Motor neuron (in vitro differentiated cells): ENCODE measurements at regions not wholly inside any gene's neighbourhood (a gene's known extent, or its start where the extent isn't known, plus 50 kb on each side); places are given as distances from the start of the nearest gene placed in this dataset.
A peak's percentile ranks its signal among the peaks of the same experiment; 100 is the strongest.

ENCODE experiments used
- ATAC-seq, 8 experiments: fragments of 200-7000 bp; cut with Tn5 transposase; replicated peaks in 6 of 8; 2 replicates each; pipeline ENCODE4 v1.8.0; 2021; ENCODE audit warnings: mild to moderate bottlenecking in 8 of 8, moderate library complexity in 8 of 8
- H3K27ac ChIP-seq, 2 donors: fragments of 250-450 bp; sonication (Bioruptor Pico); 2 replicates each; pipeline ENCODE4 v1.9.0; 2021; ENCODE audit warnings: antibody characterized with exemption in 2 of 2, mild to moderate bottlenecking in 2 of 2, moderate library complexity in 1 of 2
- H3K4me1 ChIP-seq, 2 donors: fragments of 250-450 bp; sonication (Bioruptor Pico); replicated peaks in 1 of 2; 2 replicates each; pipeline ENCODE4 v1.6.1; 2021; ENCODE audit warnings: antibody characterized with exemption in 2 of 2, mild to moderate bottlenecking in 2 of 2, moderate library complexity in 1 of 2
- H3K4me3 ChIP-seq, 5 donors: fragments of 250-450 bp; sonication (Bioruptor Pico); 2 replicates each; pipeline ENCODE4 v1.9.0; 2021; ENCODE audit warnings: antibody characterized with exemption in 5 of 5, mild to moderate bottlenecking in 5 of 5, moderate library complexity in 4 of 5
- WGBS, 10 experiments: fragments of 450-650 bp; shearing (Covaris generic); methylation state at CpG; one replicate each; pipeline ENCODE4 v1.0.0; 2022; 5-methylcytosine and 5-hydroxymethylcytosine counted together
- in situ Hi-C, 9 experiments: fragments of 400-800 bp; cut with MboI; loops; one replicate each; pipeline ENCODE4 v1.15.0; 2021; ENCODE audit warnings: low sequenced_read_pairs in 9 of 9, low pct_unique_long_range_greater_than_20kb in 2 of 9; ENCODE audit not compliant: unreplicated experiment in 9 of 9

- Histone ChIP-seq H3K4me1 (no peaks in the 10 kb centered on the region), H3K27ac (no peak overlapping the region), H3K4me3 (no peak overlapping the region)
- WGBS, 10 experiments = 0 to 64% (median 29%) methylated on average over 1 to 3 of the region's 3 CpGs; no CpG with 5 or more reads in 1 of the 10 experiments
- no peak for ATAC-seq
- in situ Hi-C loops = no loop called here
Observed at GRCh38 chr20:16939051-16939450, 190.9 kb downstream of the OTOR start.

- 0 to 40% (median 18%) methylated on average over 1 of the region's 1 CpG; no CpG with 5 or more reads in 6 of the 10 experiments for WGBS, 10 experiments
- ATAC-seq = no peak
- H3K4me1 ChIP-seq = no peaks in the 10 kb centered on the region
- H3K27ac ChIP-seq = no peak overlapping the region
- no peak overlapping the region for H3K4me3 ChIP-seq
- in situ Hi-C loops = no loop called here
Observed at GRCh38 chr20:16940701-16941100, 192.5 kb downstream of the OTOR start.

- ATAC-seq = no peak
- no peak overlapping the region for H3K4me3 ChIP-seq
- 0 to 71% (median 20%) methylated on average over 1 of the region's 1 CpG; no CpG with 5 or more reads in 3 of the 10 experiments for WGBS, 10 experiments
- no peak overlapping the region for H3K27ac ChIP-seq
- in situ Hi-C loops = no loop called here
- H3K4me1 ChIP-seq = peaks cover 0 to under 1% of the 10 kb centered on the region in 2 donors
Observed at GRCh38 chr20:16942051-16942450, 193.9 kb downstream of the OTOR start.

- Histone ChIP-seq H3K27ac (no peak overlapping the region), H3K4me3 (no peak overlapping the region), H3K4me1 (peaks cover 0 to 7% of the 10 kb centered on the region in 2 donors)
- 5 to 100% (median 76%) methylated on average over 1 to 2 of the region's 2 CpGs; no CpG with 5 or more reads in 2 of the 10 experiments for WGBS, 10 experiments
- ATAC-seq = peak in 1 of 8 experiments; percentile 60
- in situ Hi-C loops = no loop called here
Observed at GRCh38 chr20:16942756-16943155, 194.6 kb downstream of the OTOR start.

GRCh38 chr20:16944745-16945144 lies 196.6 kb downstream of the OTOR start:
- H3K27ac ChIP-seq = no peak overlapping the region
- ATAC-seq = peak in 3 of 8 experiments; percentile 47 to 61 (median 51)
- WGBS, 10 experiments = 0 to 83% (median 28%) methylated on average over 1 to 2 of the region's 2 CpGs; no CpG with 5 or more reads in 3 of the 10 experiments
- H3K4me1 ChIP-seq = peaks cover 0 to 7% of the 10 kb centered on the region in 2 donors
- in situ Hi-C loops = no loop called here
- H3K4me3 ChIP-seq = no peak overlapping the region

- no peak overlapping the region for H3K27ac ChIP-seq
- in situ Hi-C loops = no loop called here
- ATAC-seq = no peak
- no peak overlapping the region for H3K4me3 ChIP-seq
- H3K4me1 ChIP-seq = peaks cover 0 to 7% of the 10 kb centered on the region in 2 donors
Observed at GRCh38 chr20:16945619-16946018, 197.5 kb downstream of the OTOR start.

- ATAC-seq = no peak
- in situ Hi-C loops = no loop called here
Observed at GRCh38 chr20:16946097-16946496, 197.9 kb downstream of the OTOR start.

GRCh38 chr20:16947479-16947878 lies 199.3 kb downstream of the OTOR start:
- in situ Hi-C loops = no loop called here
- H3K4me1 ChIP-seq = peaks cover 0 to 7% of the 10 kb centered on the region in 2 donors
- H3K4me3 ChIP-seq = no peak overlapping the region
- ATAC-seq = peak in 1 of 8 experiments; percentile 58
- WGBS, 10 experiments = 10 to 86% (median 70%) methylated on average over 1 to 2 of the region's 2 CpGs; no CpG with 5 or more reads in 4 of the 10 experiments
- H3K27ac ChIP-seq = no peak overlapping the region

More at GRCh38 chr20:16946097-16946496, 197.9 kb downstream of the OTOR start:
- Histone ChIP-seq H3K4me3 (no peak overlapping the region), H3K4me1 (peaks cover 0 to 7% of the 10 kb centered on the region in 2 donors), H3K27ac (no peak overlapping the region)
- 34 to 100% (median 91%) methylated on average over 1 to 2 of the region's 2 CpGs for WGBS, 10 experiments

GRCh38 chr20:16951876-16952275 lies 203.7 kb downstream of the OTOR start:
- peaks cover 0 to 7% of the 10 kb centered on the region in 2 donors for H3K4me1 ChIP-seq
- H3K4me3 ChIP-seq = no peak overlapping the region
- no peak overlapping the region for H3K27ac ChIP-seq
- in situ Hi-C loops = no loop called here
- ATAC-seq = no peak
- 9 to 100% (median 80%) methylated on average over 1 to 2 of the region's 2 CpGs; no CpG with 5 or more reads in 2 of the 10 experiments for WGBS, 10 experiments

GRCh38 chr20:16952965-16953364 lies 204.8 kb downstream of the OTOR start:
- H3K27ac ChIP-seq = no peak overlapping the region
- H3K4me1 ChIP-seq = no peaks in the 10 kb centered on the region
- no peak for ATAC-seq
- in situ Hi-C loops = no loop called here
- no peak overlapping the region for H3K4me3 ChIP-seq
- WGBS, 10 experiments = 0 to 63% (median 33%) methylated on average over 1 of the region's 1 CpG; no CpG with 5 or more reads in 3 of the 10 experiments

- ATAC-seq = no peak
- Histone ChIP-seq H3K4me3 (no peak overlapping the region), H3K4me1 (no peaks in the 10 kb centered on the region), H3K27ac (no peak overlapping the region)
- in situ Hi-C loops = no loop called here
- 33 to 100% (median 74%) methylated on average over 1 to 4 of the region's 4 CpGs; no CpG with 5 or more reads in 4 of the 10 experiments for WGBS, 10 experiments
Observed at GRCh38 chr20:16953858-16954257, 205.7 kb downstream of the OTOR start.

GRCh38 chr20:16955462-16955861 lies 207.3 kb downstream of the OTOR start:
- in situ Hi-C loops = no loop called here
- ATAC-seq = peak in 2 of 8 experiments; percentile 69 to 77
- 14 to 100% (median 89%) methylated on average over 1 to 3 of the region's 3 CpGs; no CpG with 5 or more reads in 2 of the 10 experiments for WGBS, 10 experiments
- Histone ChIP-seq H3K4me1 (no peaks in the 10 kb centered on the region), H3K4me3 (no peak overlapping the region), H3K27ac (no peak overlapping the region)

- ATAC-seq = peak in 1 of 8 experiments; percentile 63
- Histone ChIP-seq H3K4me1 (no peaks in the 10 kb centered on the region), H3K4me3 (no peak overlapping the region), H3K27ac (no peak overlapping the region)
- 0 to 43% (median 25%) methylated on average over 1 to 3 of the region's 3 CpGs; no CpG with 5 or more reads in 2 of the 10 experiments for WGBS, 10 experiments
- in situ Hi-C loops = no loop called here
Observed at GRCh38 chr20:16955971-16956370, 207.8 kb downstream of the OTOR start.

GRCh38 chr20:16965401-16965800 lies 217.2 kb downstream of the OTOR start:
- no peaks in the 10 kb centered on the region for H3K4me1 ChIP-seq
- WGBS, 10 experiments = 0 to 100% (median 55%) methylated on average over 1 to 2 of the region's 2 CpGs; no CpG with 5 or more reads in 1 of the 10 experiments
- H3K4me3 ChIP-seq = no peak overlapping the region
- peak in 2 of 8 experiments; percentile 51 to 61 for ATAC-seq
- in situ Hi-C loops = no loop called here
- no peak overlapping the region for H3K27ac ChIP-seq
